Tibial artery (tissue), 4 donors: ENCODE measurements at regions not wholly inside any gene's neighbourhood (a gene's known extent, or its start where the extent isn't known, plus 50 kb on each side); places are given as distances from the start of the nearest gene placed in this dataset.
"Not testable (repeated sequence)": the region's sequence is repeated elsewhere in the genome, so short reads cannot be mapped to it uniquely, and the experiment has no call there.

Experiments used
- DNase-seq, 2 donors: peaks; one replicate each; pipeline ENCODE4 v3.0.0-alpha.2; 2019
- H3K27ac ChIP-seq, 2 donors: fragments of 200-600 bp; sonication (generic) in 1 of 2; 1 replicate in 1 of 2; 2 replicates in 1 of 2; pipeline ENCODE4 v1.5.1; 2018 to 2019; ENCODE audit warnings: mild to moderate bottlenecking in 1 of 2
- H3K27me3 ChIP-seq, 2 donors: fragments of 200-600 bp; sonication (generic) in 1 of 2; one replicate each; pipeline versions ENCODE4 v1.5.1 to v1.6.0; 2016 to 2019
- H3K36me3 ChIP-seq, 3 donors: fragments of 200-600 bp; sonication (generic) in 2 of 3; one replicate each; pipeline ENCODE4 v1.5.1; 2016 to 2019; ENCODE audit warnings: mild to moderate bottlenecking in 2 of 3
- H3K4me1 ChIP-seq, 4 donors: fragments of 200-600 bp; sonication (generic) in 2 of 4; 1 replicate in 3 of 4; 2 replicates in 1 of 4; pipeline ENCODE4 v1.5.1; 2016 to 2019
- H3K4me3 ChIP-seq, 2 donors: fragments of 200-600 bp; sonication (generic) in 1 of 2; 1 replicate in 1 of 2; 2 replicates in 1 of 2; pipeline ENCODE4 v1.5.1; 2018 to 2019; ENCODE audit warnings: mild to moderate bottlenecking in 2 of 2
- H3K9me3 ChIP-seq, 3 donors: fragments of 200-600 bp; sonication (generic) in 1 of 3; one replicate each; pipeline ENCODE4 v1.5.1; 2016 to 2019
- intact Hi-C: fragments of 100-400 bp; cut with DNase I; formaldehyde crosslinking; loops from one replicate; pipeline ENCODE4 v1.15.0; 2023; ENCODE audit warnings: low total_unique reads
- TF ChIP-seq, protein P1 (sequence below), 2 experiments: fragments of 200-600 bp in 1 of 2; fragments of 450-650 bp in 1 of 2; IDR thresholded peaks; one replicate each; pipeline ENCODE4 v1.5.1; 2017 to 2019; ENCODE audit warnings: antibody characterized with exemption in 2 of 2, mild to moderate bottlenecking in 1 of 2, moderate library complexity in 1 of 2

DNA sequence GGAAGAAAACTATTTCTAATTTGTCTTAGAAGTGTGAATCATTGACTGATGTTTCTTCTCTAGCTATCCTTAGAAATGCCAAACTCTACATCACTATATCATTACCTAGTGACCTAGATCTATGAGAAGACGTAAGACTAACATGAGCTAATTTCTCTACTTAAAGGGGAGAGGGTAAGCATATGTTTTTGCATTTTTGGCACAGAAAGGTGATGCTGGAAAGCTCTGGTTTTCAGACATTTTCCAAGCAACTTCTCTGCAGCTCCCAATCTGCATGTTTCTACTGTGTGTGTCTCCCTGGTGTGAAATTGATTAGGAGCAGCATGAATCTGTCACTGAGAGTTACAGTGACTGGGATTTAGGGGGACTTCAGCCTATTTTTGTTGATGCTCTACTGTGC lies 235.2 kb upstream of the LINC00305 start:
- no peaks in the 10 kb centered on the region for H3K9me3 ChIP-seq
- H3K27me3 ChIP-seq: no peaks in the 10 kb centered on the region
- H3K4me1 ChIP-seq: no peaks in the 10 kb centered on the region
- no peak overlapping the region for H3K27ac ChIP-seq
- intact Hi-C loops: no loop called here
- no peak for DNase-seq
- H3K4me3 ChIP-seq: no peak overlapping the region
- no peaks in the 10 kb centered on the region for H3K36me3 ChIP-seq
- TF ChIP-seq, protein P1, sequence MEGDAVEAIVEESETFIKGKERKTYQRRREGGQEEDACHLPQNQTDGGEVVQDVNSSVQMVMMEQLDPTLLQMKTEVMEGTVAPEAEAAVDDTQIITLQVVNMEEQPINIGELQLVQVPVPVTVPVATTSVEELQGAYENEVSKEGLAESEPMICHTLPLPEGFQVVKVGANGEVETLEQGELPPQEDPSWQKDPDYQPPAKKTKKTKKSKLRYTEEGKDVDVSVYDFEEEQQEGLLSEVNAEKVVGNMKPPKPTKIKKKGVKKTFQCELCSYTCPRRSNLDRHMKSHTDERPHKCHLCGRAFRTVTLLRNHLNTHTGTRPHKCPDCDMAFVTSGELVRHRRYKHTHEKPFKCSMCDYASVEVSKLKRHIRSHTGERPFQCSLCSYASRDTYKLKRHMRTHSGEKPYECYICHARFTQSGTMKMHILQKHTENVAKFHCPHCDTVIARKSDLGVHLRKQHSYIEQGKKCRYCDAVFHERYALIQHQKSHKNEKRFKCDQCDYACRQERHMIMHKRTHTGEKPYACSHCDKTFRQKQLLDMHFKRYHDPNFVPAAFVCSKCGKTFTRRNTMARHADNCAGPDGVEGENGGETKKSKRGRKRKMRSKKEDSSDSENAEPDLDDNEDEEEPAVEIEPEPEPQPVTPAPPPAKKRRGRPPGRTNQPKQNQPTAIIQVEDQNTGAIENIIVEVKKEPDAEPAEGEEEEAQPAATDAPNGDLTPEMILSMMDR (IDR thresholded peaks at IDR 0.05): no peak

DNA sequence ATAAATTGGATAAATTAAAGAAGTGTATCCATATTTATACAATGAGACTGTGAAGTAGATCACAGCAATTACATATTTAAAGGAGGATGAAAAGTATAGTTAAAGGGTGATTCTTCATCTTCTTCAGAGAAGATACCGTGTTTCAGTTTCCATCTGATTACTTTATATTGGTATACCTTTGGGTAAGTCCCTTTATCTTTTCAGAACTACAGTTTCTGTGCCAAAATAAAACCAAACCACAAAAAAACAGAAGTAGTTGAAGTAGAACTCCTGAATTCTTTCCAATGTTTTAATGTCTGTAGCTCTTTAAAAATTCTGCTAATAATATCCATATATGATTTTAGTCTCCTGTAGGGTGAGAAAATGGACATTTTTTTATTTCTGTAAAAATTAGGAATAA lies 231.2 kb upstream of the LINC00305 start:
- no peak for DNase-seq

DNA sequence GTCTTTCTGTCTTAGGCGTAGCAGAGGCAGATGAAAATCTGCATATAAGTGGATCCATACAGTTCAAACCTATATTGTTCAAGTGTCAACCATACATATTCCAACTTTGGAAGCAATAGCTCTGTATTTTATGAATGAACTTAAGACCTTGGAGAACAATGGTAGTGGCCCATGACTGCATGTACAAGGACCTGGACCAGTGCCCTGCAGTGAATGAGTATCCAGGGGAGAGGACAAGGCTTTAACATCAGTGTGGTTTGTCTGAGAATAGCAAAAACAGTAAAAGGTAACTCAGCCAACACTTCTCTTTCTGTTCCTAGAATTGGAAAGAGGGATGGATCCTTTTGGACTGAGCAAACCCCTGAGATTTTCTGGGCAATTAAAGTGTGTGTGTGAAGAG lies 230.8 kb upstream of the LINC00305 start:
- Histone ChIP-seq H3K27me3 (no peaks in the 10 kb centered on the region), H3K4me3 (no peak overlapping the region), H3K27ac (no peak overlapping the region), H3K9me3 (peaks cover 0 to 3% (median 0%) of the 10 kb centered on the region in 3 donors), H3K36me3 (no peaks in the 10 kb centered on the region), H3K4me1 (no peaks in the 10 kb centered on the region)
- no peak for DNase-seq
- TF ChIP-seq, protein P1 (IDR thresholded peaks at IDR 0.05): no peak
- intact Hi-C loops: no loop called here

More for the DNA sequence above, 231.2 kb upstream of the LINC00305 start:
- Histone ChIP-seq H3K9me3 (no peaks in the 10 kb centered on the region), H3K4me3 (no peak overlapping the region), H3K27me3 (no peaks in the 10 kb centered on the region), H3K4me1 (no peaks in the 10 kb centered on the region), H3K27ac (no peak overlapping the region), H3K36me3 (no peaks in the 10 kb centered on the region)
- intact Hi-C loops: no loop called here
- TF ChIP-seq, protein P1 (IDR thresholded peaks at IDR 0.05): no peak

DNA sequence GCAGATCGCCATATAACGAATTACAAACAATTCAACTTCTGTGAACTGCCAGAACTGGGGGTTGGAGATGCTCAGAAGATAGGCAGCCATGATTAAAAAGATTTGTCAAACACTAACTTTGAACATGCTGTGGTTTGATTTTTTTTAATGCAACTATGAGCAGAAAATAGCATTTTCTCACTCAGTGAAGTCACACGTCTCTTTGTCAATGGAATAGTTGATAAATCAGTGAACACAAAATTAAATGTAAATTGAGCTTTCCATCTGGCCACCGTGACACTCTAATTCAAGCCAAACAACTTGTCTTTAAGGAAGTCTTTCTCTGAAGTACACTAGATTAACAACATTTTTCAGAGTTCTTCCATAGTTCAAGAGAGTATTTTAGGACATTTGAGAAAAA lies 228.6 kb upstream of the LINC00305 start:
- DNase-seq: no peak
- Histone ChIP-seq H3K27me3 (no peaks in the 10 kb centered on the region), H3K4me3 (no peak overlapping the region), H3K27ac (no peak overlapping the region), H3K9me3 (peaks cover 0 to 3% (median 0%) of the 10 kb centered on the region in 3 donors), H3K4me1 (no peaks in the 10 kb centered on the region), H3K36me3 (no peaks in the 10 kb centered on the region)
- intact Hi-C loops: no loop called here
- TF ChIP-seq, protein P1 (IDR thresholded peaks at IDR 0.05): no peak

DNA sequence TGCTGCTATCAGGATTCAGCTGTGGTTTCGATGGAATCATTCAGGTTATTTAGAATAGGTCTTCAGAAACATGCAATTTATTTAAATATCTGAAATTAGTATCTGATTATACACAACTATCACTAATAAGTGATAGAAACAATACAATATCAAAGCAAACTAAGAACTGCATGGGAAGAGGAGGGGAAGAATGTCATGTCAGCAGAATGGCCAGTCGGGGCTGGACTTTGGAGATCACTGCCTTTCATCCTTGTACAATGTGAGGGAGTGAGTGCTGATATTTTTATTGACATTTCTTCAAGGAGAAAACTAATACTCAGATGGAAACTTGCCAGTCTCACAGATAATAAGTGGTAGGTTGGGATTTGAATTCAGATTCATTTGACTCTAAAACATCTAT lies 224.0 kb upstream of the LINC00305 start:
- TF ChIP-seq, protein P1 (IDR thresholded peaks at IDR 0.05): no peak
- peaks cover 0 to 3% (median 0%) of the 10 kb centered on the region in 3 donors for H3K9me3 ChIP-seq
- no peak for DNase-seq
- H3K27ac ChIP-seq: no peak overlapping the region
- no peaks in the 10 kb centered on the region for H3K4me1 ChIP-seq
- no peaks in the 10 kb centered on the region for H3K36me3 ChIP-seq
- intact Hi-C loops: no loop called here
- no peaks in the 10 kb centered on the region for H3K27me3 ChIP-seq
- no peak overlapping the region for H3K4me3 ChIP-seq

DNA sequence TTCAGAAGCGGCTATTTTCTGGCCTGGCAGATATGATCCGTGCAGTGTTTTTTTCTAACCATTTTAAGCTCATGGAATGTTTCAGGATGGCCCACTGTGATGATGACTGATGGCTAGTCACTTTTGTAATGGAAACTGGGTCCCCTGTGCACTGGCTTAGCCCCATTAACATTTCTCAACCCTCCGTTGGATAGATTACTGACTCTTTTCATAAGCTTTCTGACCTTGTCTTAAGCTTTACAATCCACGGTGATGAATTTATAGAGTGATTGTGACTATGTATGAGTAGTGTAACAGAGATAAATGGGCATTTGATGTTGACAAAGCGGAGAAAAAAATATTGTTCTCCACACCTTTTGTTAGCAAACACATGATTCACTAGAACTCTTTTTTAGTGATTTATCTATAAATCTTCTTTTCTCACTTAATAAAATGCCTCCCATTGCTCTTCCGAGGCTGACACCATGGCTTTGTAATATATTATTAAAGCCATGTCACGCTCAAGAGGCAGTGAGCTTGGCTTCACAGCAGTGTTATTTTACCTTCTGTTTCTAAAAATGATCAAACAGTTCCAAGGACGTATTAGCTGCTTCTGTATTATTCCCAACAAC lies 221.0 kb upstream of the LINC00305 start:
- H3K36me3 ChIP-seq, H3K27me3 ChIP-seq, H3K9me3 ChIP-seq, H3K4me1 ChIP-seq, DNase-seq, H3K4me3 ChIP-seq, H3K27ac ChIP-seq, intact Hi-C loops: not testable (repeated sequence)
